CD4-positive, alpha-beta T cell treated with Interleukin-21 for 1 hour (primary cell): ENCODE measurements at regions not wholly inside any gene's neighbourhood (a gene's known extent, or its start where the extent isn't known, plus 50 kb on each side); places are given as distances from the start of the nearest gene placed in this dataset.
A peak's percentile ranks its signal among the peaks of the same experiment; 100 is the strongest.
"Not testable (repeated sequence)": the region's sequence is repeated elsewhere in the genome, so short reads cannot be mapped to it uniquely, and the experiment has no call there.

Experiments used
- DNase-seq: peaks from one replicate; pipeline ENCODE4 v3.0.0-alpha.2; 2020

GRCh38 chr1:149635290-149635899 is 51.7 kb downstream of the PPIAL4C start:
- peak; percentile 51 for DNase-seq

DNA sequence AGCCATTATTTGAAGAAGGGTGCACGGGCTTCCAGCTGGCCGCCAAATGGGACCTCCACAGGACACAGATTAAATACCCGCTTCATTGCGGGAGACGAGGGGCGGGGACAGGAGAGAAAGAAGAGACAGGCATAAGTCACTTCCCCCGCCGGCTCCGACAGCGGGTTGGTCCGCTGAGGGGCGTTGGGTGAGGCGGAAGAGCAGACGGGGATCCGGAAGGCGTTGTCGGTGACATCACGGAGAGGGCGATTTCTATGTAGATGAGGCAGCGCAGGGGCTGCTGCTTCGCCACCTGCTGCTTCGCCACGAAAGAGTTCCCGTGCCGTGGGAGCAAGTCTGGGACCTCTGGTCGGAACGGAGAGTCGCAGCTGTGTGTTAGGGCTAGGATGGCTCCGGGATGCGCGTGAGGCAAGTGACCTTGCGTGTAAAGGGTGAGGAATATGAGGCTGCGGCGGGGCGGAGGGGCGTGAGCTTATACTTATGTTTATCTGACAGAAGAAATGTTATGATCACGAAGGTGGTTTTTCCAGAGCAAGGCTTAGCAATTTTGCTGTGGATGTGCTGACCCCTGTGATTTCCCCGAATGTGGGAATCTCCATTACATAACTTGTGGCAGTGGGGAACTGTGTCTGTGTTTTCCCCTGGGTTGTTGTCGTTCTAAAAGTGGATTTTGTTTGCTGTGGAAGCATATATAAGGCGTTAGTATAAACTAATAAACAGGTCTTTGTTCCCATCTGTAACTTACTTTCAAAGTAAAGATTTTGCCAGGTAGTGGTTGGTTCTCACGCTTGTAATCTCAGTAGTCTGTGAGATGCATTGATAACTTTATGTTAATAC is 52.9 kb downstream of the PPIAL4C start:
- peak; percentile 93 for DNase-seq

- not testable (repeated sequence) for DNase-seq
These were observed 54.8 kb downstream of the PPIAL4C start for GRCh38 chr1:149638481-149638880.

DNA sequence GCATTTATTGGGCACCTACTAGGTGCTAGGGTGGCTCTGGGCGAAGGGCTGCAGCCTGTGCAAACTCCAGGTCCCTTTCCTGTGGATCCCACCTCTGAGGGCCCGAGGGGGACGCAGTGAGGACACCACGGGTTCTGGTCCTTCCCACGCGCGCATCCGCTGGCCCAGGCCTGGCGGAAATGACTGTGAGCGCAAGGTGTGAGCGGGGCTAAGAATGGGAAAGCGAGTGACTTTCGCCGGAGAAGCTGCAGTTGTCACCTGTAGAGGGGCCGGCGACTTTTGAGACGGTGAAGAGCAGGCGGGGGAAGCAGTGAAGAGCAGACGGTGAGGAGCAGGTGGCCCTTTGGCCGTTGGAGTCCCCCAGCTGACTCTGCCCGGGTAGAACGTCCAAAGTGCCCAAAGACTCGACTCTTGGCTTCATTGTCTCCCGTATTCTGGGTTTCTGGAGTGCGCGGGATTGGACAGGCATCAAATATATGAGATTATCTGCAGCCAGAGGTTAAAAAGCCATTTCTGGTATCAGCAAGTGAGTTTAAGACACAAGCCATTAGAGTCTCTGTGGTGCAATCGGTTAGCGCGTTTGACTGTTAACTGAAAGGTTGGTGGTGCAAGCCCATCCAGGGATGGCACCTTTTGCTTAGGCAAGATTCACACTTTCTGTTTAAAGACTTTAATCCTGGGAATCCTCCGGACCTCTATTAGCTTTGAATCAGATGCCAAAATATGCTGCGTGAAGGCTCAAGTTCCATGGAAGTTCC is 55.4 kb downstream of the PPIAL4C start:
- not testable (repeated sequence) for DNase-seq

GRCh38 chr1:149641179-149641578 is 57.5 kb downstream of the PPIAL4C start:
- DNase-seq = not testable (repeated sequence)

- not testable (repeated sequence) for DNase-seq
These were observed 61.2 kb downstream of the PPIAL4C start for GRCh38 chr1:149644818-149645217.

DNA sequence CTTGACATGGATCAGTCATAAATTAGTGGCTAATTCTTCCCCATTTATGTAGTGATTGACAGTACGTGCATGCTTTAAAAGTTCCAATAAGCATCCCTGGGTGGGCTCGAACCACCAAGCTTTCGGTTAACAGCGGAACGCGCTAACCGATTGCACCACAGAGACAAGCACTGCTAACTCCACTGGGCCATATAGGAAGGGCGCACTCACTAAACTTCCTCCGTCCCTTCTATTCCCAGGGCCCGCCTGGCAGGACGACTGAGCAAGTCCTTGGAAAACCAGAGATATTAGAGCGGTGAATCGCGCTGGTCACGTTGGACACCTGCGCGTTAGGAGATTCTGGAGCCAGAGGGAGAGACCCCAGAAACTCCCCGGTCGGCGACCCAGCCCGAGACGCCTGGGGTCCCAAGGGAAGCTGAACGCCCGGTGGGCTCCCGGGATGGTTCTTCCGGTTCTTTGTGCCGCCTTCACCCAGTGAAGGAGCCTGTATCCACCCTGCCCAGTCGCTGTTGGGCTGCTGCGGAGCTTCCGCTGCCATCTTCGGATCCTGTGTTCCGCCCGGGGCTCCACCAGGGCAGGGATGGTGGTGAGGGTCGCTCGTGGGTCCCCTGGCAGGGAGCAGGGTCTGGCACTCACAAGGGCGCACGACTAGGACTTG is 62.8 kb downstream of the PPIAL4C start:
- peak; percentile 36 for DNase-seq

DNA sequence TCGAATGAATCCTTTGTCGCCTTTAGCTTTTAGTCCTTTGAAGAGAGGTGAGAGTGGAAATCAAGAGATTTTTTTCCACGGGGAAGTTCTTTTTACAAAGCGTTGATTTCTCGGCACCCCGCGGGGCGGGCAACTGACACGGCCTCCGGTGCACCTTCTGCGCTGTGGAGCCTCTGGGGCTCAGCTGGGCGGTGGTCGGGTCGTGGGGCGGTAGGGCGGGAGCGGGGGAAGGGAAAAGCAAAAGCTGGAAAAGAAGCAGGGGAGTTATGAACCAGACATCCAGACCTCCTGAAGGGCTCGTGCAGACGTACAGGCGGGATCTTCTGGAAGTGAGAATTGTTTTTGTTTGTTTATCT is 63.3 kb downstream of the PPIAL4C start:
- not testable (repeated sequence) for DNase-seq

GRCh38 chr1:149657750-149658149 is 74.1 kb downstream of the PPIAL4C start:
- not testable (repeated sequence) for DNase-seq

DNA sequence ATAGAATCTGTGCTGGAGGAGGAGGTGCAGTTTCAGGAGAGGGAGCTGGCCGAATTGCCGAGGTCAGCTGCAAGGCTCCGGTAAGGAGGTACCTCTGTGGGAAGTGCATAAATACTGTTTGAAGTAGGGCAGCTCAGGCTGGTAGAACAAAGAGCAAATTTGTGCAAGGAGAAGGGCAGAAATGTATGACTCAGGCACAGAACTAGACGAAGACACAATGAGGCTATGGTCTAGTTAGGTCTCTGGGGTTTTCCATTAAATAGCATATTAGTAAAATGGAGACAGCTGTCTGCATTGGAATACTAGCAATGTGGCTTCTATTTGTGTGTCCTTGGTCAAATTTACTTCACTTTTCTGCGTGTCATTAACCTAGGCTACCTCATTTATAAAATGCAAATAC is 74.5 kb downstream of the PPIAL4C start:
- DNase-seq = not testable (repeated sequence)

GRCh38 chr1:149664624-149665023 is 81.0 kb downstream of the PPIAL4C start:
- DNase-seq = not testable (repeated sequence)

DNA sequence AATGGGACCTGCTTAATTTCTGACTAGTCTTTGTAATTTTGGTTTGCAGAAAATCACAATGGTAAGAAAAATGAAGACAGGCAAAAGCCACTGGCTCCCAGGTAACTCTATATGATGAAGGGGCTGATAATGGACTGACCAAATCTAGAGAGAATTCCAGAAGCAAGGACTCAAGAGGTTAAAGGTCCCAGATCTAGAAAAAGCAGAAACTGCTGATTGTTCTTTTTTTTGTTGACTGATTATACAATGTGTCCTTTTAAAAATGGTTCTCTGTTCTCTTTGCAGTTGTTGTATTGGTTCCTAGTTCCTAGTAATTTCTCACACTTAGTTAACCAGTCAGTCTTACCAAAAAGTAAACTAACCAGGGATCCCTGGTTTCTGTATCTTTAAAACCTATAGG is 81.4 kb downstream of the PPIAL4C start:
- DNase-seq = not testable (repeated sequence)

- DNase-seq = not testable (repeated sequence)
These were observed 81.9 kb downstream of the PPIAL4C start for GRCh38 chr1:149665528-149665927.

- not testable (repeated sequence) for DNase-seq
These were observed 89.7 kb downstream of the PPIAL4C start for GRCh38 chr1:149673231-149673909.

- DNase-seq = not testable (repeated sequence)
These were observed 91.3 kb downstream of the PPIAL4C start for GRCh38 chr1:149674921-149675320.

GRCh38 chr1:149677359-149677758 is 93.7 kb downstream of the PPIAL4C start:
- DNase-seq = not testable (repeated sequence)

- not testable (repeated sequence) for DNase-seq
These were observed 95.8 kb upstream of the FCGR1A start for GRCh38 chr1:149686593-149687238.

DNA sequence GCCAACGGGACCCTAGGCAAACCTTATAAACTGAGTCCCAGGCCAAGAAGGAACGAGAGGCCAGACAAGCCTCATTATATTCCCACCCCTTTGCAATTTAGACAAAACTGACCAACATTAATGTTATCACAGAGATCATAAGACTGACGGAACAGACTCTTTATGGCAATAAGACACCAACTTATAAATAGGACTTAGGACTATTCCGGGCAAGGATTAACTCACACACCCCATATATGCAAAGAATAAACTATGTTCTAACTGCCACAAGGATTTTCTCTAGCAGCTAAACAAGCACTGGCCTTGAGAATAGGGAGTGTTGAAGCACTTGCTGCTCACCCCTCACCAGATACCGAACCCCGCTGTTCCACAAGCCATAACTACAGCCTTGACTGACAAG is 91.1 kb upstream of the FCGR1A start:
- not testable (repeated sequence) for DNase-seq

GRCh38 chr1:149692804-149693539 is 89.5 kb upstream of the FCGR1A start:
- DNase-seq = peak; percentile 33

DNA sequence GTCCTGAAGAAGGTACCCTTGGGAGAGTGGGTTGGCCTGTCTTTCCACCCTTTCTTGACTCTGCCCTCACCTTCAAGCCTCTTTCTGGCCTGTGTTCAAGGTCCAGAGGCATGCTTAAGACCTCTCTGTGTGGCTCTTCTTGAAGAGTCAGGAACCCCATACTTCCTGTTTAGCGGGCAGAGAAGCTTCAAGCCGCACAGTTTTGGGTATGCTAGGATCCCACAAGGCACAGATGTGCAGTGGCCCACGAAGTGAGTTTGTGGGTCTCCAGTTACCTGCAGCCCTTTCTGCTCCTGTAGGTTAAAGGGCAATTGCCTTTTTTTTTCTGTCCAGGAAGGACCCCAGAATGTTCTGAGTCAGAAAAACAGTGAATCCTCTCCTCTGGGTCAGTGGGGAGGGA is 87.4 kb upstream of the FCGR1A start:
- DNase-seq = not testable (repeated sequence)

DNA sequence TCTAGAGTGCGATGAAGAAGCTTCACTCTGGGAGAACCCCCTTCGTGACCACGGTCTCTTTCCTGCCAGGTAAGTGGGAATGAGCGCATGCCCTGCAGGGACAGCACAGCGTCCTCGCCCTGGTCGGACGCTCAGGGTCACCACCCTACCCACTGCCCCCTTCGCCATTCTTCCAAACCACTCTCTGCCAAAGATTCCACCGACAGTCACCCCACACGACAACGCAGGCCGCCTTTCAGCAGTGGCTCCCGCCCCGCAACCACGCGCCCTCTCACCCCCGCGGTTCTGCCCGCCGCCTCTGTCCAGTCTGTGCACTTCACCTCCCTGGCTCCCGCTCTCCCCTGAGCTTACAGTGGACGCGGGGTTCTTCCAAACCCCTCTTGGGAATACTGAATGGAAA is 82.3 kb upstream of the FCGR1A start:
- DNase-seq = not testable (repeated sequence)
